22Rv1 (cell line): ENCODE measurements at regions not wholly inside any gene's neighbourhood (a gene's known extent, or its start where the extent isn't known, plus 50 kb on each side); places are given as distances from the start of the nearest gene placed in this dataset.
"Not testable (repeated sequence)": the region's sequence is repeated elsewhere in the genome, so short reads cannot be mapped to it uniquely, and the experiment has no call there.

Experiments
- CTCF ChIP-seq: fragments of 450-650 bp; IDR thresholded peaks from 2 replicates; pipeline ENCODE4 v1.5.1; 2017; ENCODE audit warnings: mild to moderate bottlenecking
- ZFX ChIP-seq: fragments of 450-650 bp; IDR thresholded peaks from 2 replicates; pipeline ENCODE4 v1.6.1; 2017; ENCODE audit warnings: antibody characterized with exemption, borderline replicate concordance

DNA sequence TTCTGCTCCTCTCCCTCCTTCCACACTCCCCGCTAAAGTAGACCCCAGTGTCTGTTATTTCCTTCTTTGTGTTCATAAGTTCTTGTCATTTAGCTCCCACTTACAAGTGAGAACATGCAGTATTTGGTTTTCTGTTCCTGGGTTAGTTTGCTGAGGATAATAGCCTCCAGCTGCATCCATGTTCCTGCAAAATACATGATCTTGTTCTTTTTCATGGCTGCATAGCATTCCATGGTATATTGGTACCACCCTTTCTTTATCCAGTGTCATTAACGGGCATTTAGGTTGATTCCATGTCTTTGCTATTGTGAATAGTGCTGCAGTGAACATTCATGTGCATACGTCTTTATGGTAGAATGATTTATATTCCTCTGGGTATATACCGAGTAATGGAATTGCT is 118.0 kb upstream of the SLC4A4 start:
- TF ChIP-seq CTCF, ZFX: not testable (repeated sequence)
